ENCODE measurements at regions not wholly inside any gene's neighbourhood (a gene's known extent, or its start where the extent isn't known, plus 50 kb on each side); places are given as distances from the start of the nearest gene placed in this dataset.

DNA sequence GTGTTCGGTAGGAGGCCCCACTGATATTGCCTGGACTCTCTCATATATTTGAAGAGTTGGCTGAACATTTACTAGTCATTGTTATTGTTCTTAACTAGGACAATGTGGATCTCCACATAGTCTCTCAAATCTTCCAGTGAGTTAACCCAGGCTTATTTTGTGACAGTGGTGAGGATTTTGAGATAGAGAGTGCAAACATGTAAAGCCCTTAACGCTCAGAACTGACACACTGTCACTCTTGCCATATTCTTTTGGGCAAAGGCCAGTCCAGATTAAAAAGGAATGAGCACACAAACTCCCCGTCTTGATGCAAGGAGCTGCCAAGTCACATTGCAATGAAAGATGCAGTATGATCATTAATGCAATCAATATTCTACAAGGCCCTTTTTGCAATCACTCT lies 431.9 kb upstream of the AZI2 start:
- DNase-seq (ENCODE audit: extremely low spot score) = no peak
- CTCF ChIA-PET = no interaction called here
- TF ChIP-seq SP1 (IDR thresholded peaks at IDR 0.05) (no peak), SUZ12 (IDR thresholded peaks at IDR 0.05) (no peak), ZNF384 (IDR thresholded peaks at IDR 0.05) (no peak), CTBP1 (IDR thresholded peaks at IDR 0.05; ENCODE audit: borderline replicate concordance) (no peak), FOXK2 (IDR thresholded peaks at IDR 0.05) (no peak), LEF1 (IDR thresholded peaks at IDR 0.05; ENCODE audit: borderline replicate concordance) (no peak), FOXM1 (IDR thresholded peaks at IDR 0.05; ENCODE audit: borderline replicate concordance) (no peak), BHLHE40 (IDR thresholded peaks at IDR 0.05; ENCODE audit: borderline replicate concordance) (no peak)
- POLR2A ChIA-PET = no interaction called here

GRCh38 chr3:28781053-28781452 lies 432.4 kb upstream of the AZI2 start:
- no peak for TF ChIP-seq BHLHE40 (IDR thresholded peaks at IDR 0.05; ENCODE audit: borderline replicate concordance)
- no peak for TF ChIP-seq SP1 (IDR thresholded peaks at IDR 0.05)
- CTCF ChIA-PET = no interaction called here
- DNase-seq (ENCODE audit: extremely low spot score) = no peak
- POLR2A ChIA-PET = no interaction called here

GRCh38 chr3:28786446-28786845 lies 437.8 kb upstream of the AZI2 start:
- DNase-seq (ENCODE audit: extremely low spot score) = no peak
- POLR2A ChIA-PET = no interaction called here
- CTCF ChIA-PET = no interaction called here
- TF ChIP-seq BHLHE40 (IDR thresholded peaks at IDR 0.05; ENCODE audit: borderline replicate concordance) = no peak
- no peak for TF ChIP-seq ARNT (IDR thresholded peaks at IDR 0.05)
- TF ChIP-seq ZNF384 (IDR thresholded peaks at IDR 0.05) = no peak
- no peak for TF ChIP-seq ELF4 (IDR thresholded peaks at IDR 0.05)
- TF ChIP-seq FOXK2 (IDR thresholded peaks at IDR 0.05) = no peak
- no peak for TF ChIP-seq TARDBP (IDR thresholded peaks at IDR 0.05)
- no peak for TF ChIP-seq CTBP1 (IDR thresholded peaks at IDR 0.05; ENCODE audit: borderline replicate concordance)
- no peak for TF ChIP-seq NFRKB (IDR thresholded peaks at IDR 0.05)
- TF ChIP-seq SUZ12 (IDR thresholded peaks at IDR 0.05) = no peak
- no peak for TF ChIP-seq L3MBTL2 (conservative IDR thresholded peaks at IDR 0.05)
- TF ChIP-seq FOXM1 (IDR thresholded peaks at IDR 0.05; ENCODE audit: borderline replicate concordance) = no peak

GRCh38 chr3:28788571-28788970 lies 439.9 kb upstream of the AZI2 start:
- no peak for DNase-seq (ENCODE audit: extremely low spot score)
- CTCF ChIA-PET = no interaction called here
- POLR2A ChIA-PET = no interaction called here
- TF ChIP-seq, protein P1, sequence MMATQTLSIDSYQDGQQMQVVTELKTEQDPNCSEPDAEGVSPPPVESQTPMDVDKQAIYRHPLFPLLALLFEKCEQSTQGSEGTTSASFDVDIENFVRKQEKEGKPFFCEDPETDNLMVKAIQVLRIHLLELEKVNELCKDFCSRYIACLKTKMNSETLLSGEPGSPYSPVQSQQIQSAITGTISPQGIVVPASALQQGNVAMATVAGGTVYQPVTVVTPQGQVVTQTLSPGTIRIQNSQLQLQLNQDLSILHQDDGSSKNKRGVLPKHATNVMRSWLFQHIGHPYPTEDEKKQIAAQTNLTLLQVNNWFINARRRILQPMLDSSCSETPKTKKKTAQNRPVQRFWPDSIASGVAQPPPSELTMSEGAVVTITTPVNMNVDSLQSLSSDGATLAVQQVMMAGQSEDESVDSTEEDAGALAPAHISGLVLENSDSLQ (IDR thresholded peaks at IDR 0.05) = no peak

GRCh38 chr3:28791713-28792255 lies 443.2 kb upstream of the AZI2 start:
- CTCF ChIA-PET = no interaction called here
- POLR2A ChIA-PET = no interaction called here
- DNase-seq (ENCODE audit: extremely low spot score) = no peak
- TF ChIP-seq TARDBP (IDR thresholded peaks at IDR 0.05) (no peak), ELF4 (IDR thresholded peaks at IDR 0.05) (no peak), SUZ12 (IDR thresholded peaks at IDR 0.05) (no peak), FOXK2 (IDR thresholded peaks at IDR 0.05) (no peak), BHLHE40 (IDR thresholded peaks at IDR 0.05; ENCODE audit: borderline replicate concordance) (no peak)

- TF ChIP-seq CTBP1 (IDR thresholded peaks at IDR 0.05; ENCODE audit: borderline replicate concordance) = no peak
- TF ChIP-seq, protein P1 (IDR thresholded peaks at IDR 0.05) = no peak
- no peak for TF ChIP-seq L3MBTL2 (conservative IDR thresholded peaks at IDR 0.05)
- no peak for DNase-seq (ENCODE audit: extremely low spot score)
- ChIA-PET CTCF (no interaction called here), POLR2A (no interaction called here)
Measured at GRCh38 chr3:28792604-28793003, 444.0 kb upstream of the AZI2 start.

- ChIA-PET POLR2A (no interaction called here), CTCF (no interaction called here)
- peak; percentile 7 for DNase-seq (ENCODE audit: extremely low spot score)
- no peak for TF ChIP-seq ZNF384 (IDR thresholded peaks at IDR 0.05)
- TF ChIP-seq BHLHE40 (IDR thresholded peaks at IDR 0.05; ENCODE audit: borderline replicate concordance) = no peak
- no peak for TF ChIP-seq LEF1 (IDR thresholded peaks at IDR 0.05; ENCODE audit: borderline replicate concordance)
- no peak for TF ChIP-seq FOXK2 (IDR thresholded peaks at IDR 0.05)
- TF ChIP-seq HDGF (IDR thresholded peaks at IDR 0.05; ENCODE audit: borderline replicate concordance) = no peak
- no peak for TF ChIP-seq L3MBTL2 (conservative IDR thresholded peaks at IDR 0.05)
- TF ChIP-seq CTBP1 (IDR thresholded peaks at IDR 0.05; ENCODE audit: borderline replicate concordance) = no peak
- TF ChIP-seq SUZ12 (IDR thresholded peaks at IDR 0.05) = no peak
- TF ChIP-seq FOXA1 (IDR thresholded peaks at IDR 0.05) = no peak
- TF ChIP-seq ELF4 (IDR thresholded peaks at IDR 0.05) = no peak
- no peak for TF ChIP-seq FOXM1 (IDR thresholded peaks at IDR 0.05; ENCODE audit: borderline replicate concordance)
- no peak for TF ChIP-seq ARNT (IDR thresholded peaks at IDR 0.05)
- no peak for TF ChIP-seq NFRKB (IDR thresholded peaks at IDR 0.05)
Measured at GRCh38 chr3:28799084-28799483, 450.5 kb upstream of the AZI2 start.

DNA sequence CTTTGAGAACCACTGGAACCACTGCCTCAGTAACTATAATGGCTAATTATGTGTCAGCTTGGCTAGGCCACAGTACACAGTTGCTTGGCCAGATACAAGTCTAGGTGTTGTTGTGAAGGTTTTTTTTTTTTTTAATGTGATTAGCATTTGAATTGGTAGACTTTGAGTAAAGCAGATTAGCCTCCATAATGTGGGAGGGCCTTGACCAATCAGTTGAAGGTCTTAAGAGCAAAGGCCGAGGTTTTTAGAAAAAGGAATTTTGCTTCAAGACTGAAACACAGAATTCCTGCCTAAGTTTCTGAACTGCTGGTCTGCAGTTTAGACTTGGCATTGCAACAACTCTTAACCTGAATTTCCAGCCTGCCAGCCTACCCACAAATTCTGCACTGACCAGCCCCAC lies 451.6 kb upstream of the AZI2 start:
- ChIA-PET POLR2A (no interaction called here), CTCF (no interaction called here)
- DNase-seq (ENCODE audit: extremely low spot score) = no peak
- no peak for TF ChIP-seq FOXM1 (IDR thresholded peaks at IDR 0.05; ENCODE audit: borderline replicate concordance)
- no peak for TF ChIP-seq ELF4 (IDR thresholded peaks at IDR 0.05)
- no peak for TF ChIP-seq ZNF384 (IDR thresholded peaks at IDR 0.05)
- TF ChIP-seq, protein P1 (IDR thresholded peaks at IDR 0.05) = no peak
- no peak for TF ChIP-seq TARDBP (IDR thresholded peaks at IDR 0.05)
- no peak for TF ChIP-seq LEF1 (IDR thresholded peaks at IDR 0.05; ENCODE audit: borderline replicate concordance)
- TF ChIP-seq CTBP1 (IDR thresholded peaks at IDR 0.05; ENCODE audit: borderline replicate concordance) = no peak
- TF ChIP-seq ARNT (IDR thresholded peaks at IDR 0.05) = no peak
- no peak for TF ChIP-seq FOXA1 (IDR thresholded peaks at IDR 0.05)
- no peak for TF ChIP-seq NFRKB (IDR thresholded peaks at IDR 0.05)
- no peak for TF ChIP-seq L3MBTL2 (conservative IDR thresholded peaks at IDR 0.05)
- no peak for TF ChIP-seq SP1 (IDR thresholded peaks at IDR 0.05)
- TF ChIP-seq SUZ12 (IDR thresholded peaks at IDR 0.05) = no peak
- no peak for TF ChIP-seq BHLHE40 (IDR thresholded peaks at IDR 0.05; ENCODE audit: borderline replicate concordance)
- no peak for TF ChIP-seq HDGF (IDR thresholded peaks at IDR 0.05; ENCODE audit: borderline replicate concordance)
- TF ChIP-seq FOXK2 (IDR thresholded peaks at IDR 0.05) = no peak

Data from HEK293T (cell line).